Thymus (tissue), 11 donors: ENCODE measurements at regions not wholly inside any gene's neighbourhood (a gene's known extent, or its start where the extent isn't known, plus 50 kb on each side); places are given as distances from the start of the nearest gene placed in this dataset.

Experiments used
- DNase-seq, 9 donors: peaks; one replicate each; pipeline ENCODE4 v3.0.0-alpha.2; 2013; ENCODE audit warnings: low spot score in 9 of 9, low read depth in 6 of 9, missing footprints in 1 of 9
- H3K27ac ChIP-seq, 2 donors: one replicate each; pipeline ENCODE4 v1.5.1; 2013; ENCODE audit warnings: control low read depth in 1 of 2, low read depth in 1 of 2, low read length in 1 of 2, mild to moderate bottlenecking in 1 of 2, moderate library complexity in 1 of 2
- H3K27me3 ChIP-seq, 2 donors: one replicate each; pipeline ENCODE4 v1.5.1; 2013; ENCODE audit warnings: low read length in 1 of 2; ENCODE audit not compliant: control insufficient read depth in 2 of 2, insufficient read depth in 1 of 2
- H3K36me3 ChIP-seq, 2 donors: one replicate each; pipeline ENCODE4 v1.5.1; 2013; ENCODE audit warnings: low read length in 1 of 2, mild to moderate bottlenecking in 1 of 2, moderate library complexity in 1 of 2; ENCODE audit not compliant: control insufficient read depth in 2 of 2, insufficient read depth in 2 of 2
- H3K4me1 ChIP-seq, 2 donors: one replicate each; pipeline ENCODE4 v1.5.1; 2013; ENCODE audit warnings: low read length in 2 of 2; ENCODE audit not compliant: control insufficient read depth in 2 of 2, insufficient read depth in 2 of 2
- H3K4me3 ChIP-seq, 2 donors: one replicate each; pipeline ENCODE4 v1.5.1; 2013; ENCODE audit warnings: low read length in 2 of 2, control low read depth in 1 of 2, mild to moderate bottlenecking in 1 of 2
- H3K9me3 ChIP-seq, 2 donors: one replicate each; pipeline ENCODE4 v1.5.1; 2013; ENCODE audit warnings: low read length in 1 of 2, mild to moderate bottlenecking in 1 of 2; ENCODE audit not compliant: control insufficient read depth in 2 of 2, insufficient read depth in 1 of 2
- WGBS: extraction: QIAGEN DNeasy Blood & Tissue Kit; methylation state at CpG from one replicate; pipeline ENCODE4 v1.1.7; 2013; 5-methylcytosine and 5-hydroxymethylcytosine counted together
- donor health status: healthy.

DNA sequence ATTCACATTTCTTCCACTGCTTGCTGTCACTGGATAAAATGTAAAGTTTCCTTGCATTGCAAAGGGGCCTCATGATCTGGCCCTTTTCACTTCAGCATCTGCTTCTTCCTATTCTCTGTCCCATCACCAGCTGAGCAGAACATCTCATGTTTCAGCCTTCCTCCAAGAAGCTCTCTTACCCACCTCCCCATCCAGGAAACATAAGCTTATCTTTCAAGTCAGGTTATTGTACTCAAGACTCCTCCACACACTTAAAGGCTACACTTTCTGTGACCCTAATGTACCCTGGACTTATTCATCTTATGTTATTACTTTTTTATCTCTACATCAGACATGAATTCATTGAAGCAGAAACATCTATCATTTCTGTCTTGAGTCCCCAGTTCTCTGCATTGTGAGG lies 230.5 kb downstream of the PMAIP1 start:
- H3K9me3 ChIP-seq, result no peaks in the 10 kb centered on the region
- no peaks in the 10 kb centered on the region for H3K4me1 ChIP-seq
- H3K4me3 ChIP-seq, result no peak overlapping the region
- H3K36me3 ChIP-seq, result no peaks in the 10 kb centered on the region
- H3K27ac ChIP-seq, result no peak overlapping the region
- no peak for DNase-seq
- H3K27me3 ChIP-seq, result no peaks in the 10 kb centered on the region

DNA sequence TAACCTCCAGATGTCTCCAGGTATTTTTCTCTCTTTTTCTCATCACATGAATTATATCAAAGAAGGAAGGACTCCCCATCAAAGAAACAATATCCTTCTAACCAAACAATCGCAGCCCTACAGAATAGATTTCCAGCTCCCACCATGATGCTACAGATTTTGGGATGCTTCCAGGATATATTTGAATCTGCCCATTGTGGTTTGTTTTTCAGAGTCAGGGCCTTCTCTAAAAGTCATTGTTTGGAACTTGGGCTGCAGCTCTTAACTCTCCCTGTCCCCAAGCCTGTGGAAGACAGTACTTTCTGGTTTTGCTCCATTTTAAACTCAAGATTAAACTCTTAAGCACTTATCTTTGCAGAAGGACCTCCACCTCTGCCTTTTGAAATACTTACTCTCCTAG lies 223.2 kb downstream of the PMAIP1 start:
- DNase-seq, result no peak
- Histone ChIP-seq H3K9me3 (no peaks in the 10 kb centered on the region), H3K27me3 (no peaks in the 10 kb centered on the region), H3K36me3 (no peaks in the 10 kb centered on the region), H3K27ac (no peak overlapping the region), H3K4me1 (no peaks in the 10 kb centered on the region), H3K4me3 (no peak overlapping the region)
- WGBS, result 98% methylated on average over 1 of the region's 1 CpG

DNA sequence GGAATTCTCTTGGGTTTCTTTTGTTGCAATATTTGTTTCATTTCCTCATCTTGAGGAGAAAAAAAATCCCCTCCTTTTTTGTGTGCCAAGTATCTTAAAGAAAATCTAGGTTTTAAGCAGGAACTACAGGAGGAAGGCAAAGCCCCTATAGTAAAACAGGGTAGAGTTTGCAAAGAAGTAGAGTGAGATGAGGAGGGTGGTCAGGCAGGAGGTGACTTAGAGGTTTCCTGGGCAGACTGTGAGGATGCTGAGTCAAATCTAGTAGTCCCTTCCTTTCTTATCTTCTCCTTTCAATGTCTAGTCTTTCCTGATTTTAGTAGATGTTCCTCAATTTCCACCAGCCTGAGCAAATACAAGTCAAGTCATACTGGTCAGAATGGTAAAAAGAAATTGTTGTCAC lies 222.5 kb downstream of the PMAIP1 start:
- DNase-seq, result no peak
- Histone ChIP-seq H3K9me3 (no peaks in the 10 kb centered on the region), H3K4me1 (no peaks in the 10 kb centered on the region), H3K27me3 (no peaks in the 10 kb centered on the region), H3K36me3 (no peaks in the 10 kb centered on the region), H3K4me3 (no peak overlapping the region), H3K27ac (no peak overlapping the region)

DNA sequence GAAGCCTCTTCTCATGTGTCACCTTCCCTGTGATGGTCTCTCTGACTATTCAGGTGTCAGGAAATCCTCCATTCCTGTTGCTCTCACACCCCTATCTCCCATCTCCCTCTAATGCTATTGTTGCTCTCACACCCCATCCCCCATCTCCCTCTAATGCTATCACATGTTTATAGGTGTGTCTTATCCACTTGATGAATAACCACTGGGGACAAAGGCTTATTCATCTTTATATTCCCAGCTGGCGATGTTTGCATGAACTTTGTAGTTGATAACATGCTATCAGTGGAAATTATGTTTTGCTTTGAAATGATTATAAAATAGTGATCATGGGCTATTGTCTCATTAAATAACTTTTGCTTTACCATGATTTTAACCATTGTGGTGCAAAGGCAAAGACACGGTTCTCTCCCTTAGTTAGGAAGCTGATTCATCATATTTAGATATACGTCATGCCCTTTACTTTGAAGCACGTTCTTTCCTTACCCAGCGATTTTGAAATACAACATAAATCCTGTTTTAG lies 220.5 kb downstream of the PMAIP1 start:
- WGBS, result 97% methylated on average over 5 of the region's 5 CpGs
- H3K4me3 ChIP-seq, result no peak overlapping the region
- no peaks in the 10 kb centered on the region for H3K4me1 ChIP-seq
- DNase-seq, result no peak
- H3K27me3 ChIP-seq, result no peaks in the 10 kb centered on the region
- no peak overlapping the region for H3K27ac ChIP-seq
- H3K9me3 ChIP-seq, result no peaks in the 10 kb centered on the region
- H3K36me3 ChIP-seq, result no peaks in the 10 kb centered on the region

DNA sequence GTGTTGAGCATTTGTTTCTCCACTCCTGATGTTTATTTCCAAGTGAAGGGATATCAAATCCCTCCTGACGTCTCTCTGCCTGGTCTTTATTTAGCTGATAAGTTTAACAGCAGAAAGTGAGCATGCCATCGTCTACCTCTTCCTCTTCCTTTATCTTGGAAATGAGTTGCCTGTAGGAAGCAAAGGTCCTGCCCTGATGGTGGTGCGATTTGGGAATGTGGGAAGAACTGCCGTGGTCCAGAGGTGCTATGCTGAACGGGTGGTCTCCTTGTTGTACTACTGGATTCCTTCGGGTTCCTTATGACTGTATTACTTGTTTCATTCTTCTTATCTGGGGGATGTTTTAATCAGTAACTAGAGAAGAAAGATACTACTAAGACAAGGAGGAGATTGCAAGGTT lies 217.5 kb downstream of the PMAIP1 start:
- Histone ChIP-seq H3K27me3 (no peaks in the 10 kb centered on the region), H3K27ac (no peak overlapping the region), H3K4me3 (no peak overlapping the region), H3K4me1 (no peaks in the 10 kb centered on the region), H3K36me3 (no peaks in the 10 kb centered on the region), H3K9me3 (no peaks in the 10 kb centered on the region)
- 86% methylated on average over 6 of the region's 6 CpGs for WGBS
- DNase-seq, result no peak

DNA sequence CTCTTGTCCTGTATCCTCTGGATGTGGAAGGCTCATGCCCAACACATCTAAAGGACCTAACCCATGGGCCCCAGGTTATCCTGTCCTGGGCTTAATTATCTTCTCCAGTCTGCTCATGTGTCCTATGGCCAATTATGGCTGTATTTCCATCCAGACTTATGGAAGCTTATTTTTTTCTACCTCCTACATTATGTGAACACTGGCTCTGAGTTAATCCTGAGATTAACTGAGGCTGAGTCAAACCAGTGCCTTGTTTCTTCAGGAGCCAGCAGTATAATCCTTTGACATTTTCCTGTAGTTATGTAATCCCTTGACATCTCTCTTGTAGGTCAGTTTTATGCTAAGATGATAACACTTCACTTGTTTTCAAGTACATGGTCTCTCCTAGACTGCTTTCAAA lies 213.6 kb downstream of the PMAIP1 start:
- H3K4me1 ChIP-seq, result no peaks in the 10 kb centered on the region
- H3K27ac ChIP-seq, result no peak overlapping the region
- no peak for DNase-seq
- H3K36me3 ChIP-seq, result no peaks in the 10 kb centered on the region
- no peaks in the 10 kb centered on the region for H3K27me3 ChIP-seq
- no peak overlapping the region for H3K4me3 ChIP-seq
- no peaks in the 10 kb centered on the region for H3K9me3 ChIP-seq

DNA sequence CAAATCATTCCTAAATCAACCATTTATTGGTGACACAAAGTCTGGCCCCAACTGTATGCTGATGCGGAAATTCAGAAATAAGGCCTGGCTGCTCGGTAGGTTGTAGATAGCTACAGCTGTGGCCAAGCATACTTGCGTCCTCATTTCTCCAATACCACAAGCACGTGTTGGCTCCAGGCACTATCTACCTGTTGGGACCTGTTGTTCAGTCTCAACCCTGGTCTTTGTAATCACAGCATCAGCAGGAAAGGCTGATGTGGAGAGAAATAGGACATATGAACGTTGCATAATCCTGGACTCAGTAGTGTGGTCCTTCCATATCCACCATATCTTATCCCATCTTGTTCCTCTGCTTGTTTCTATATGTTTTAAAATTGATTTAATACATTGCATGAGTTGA lies 212.6 kb downstream of the PMAIP1 start:
- no peaks in the 10 kb centered on the region for H3K27me3 ChIP-seq
- H3K4me3 ChIP-seq, result no peak overlapping the region
- 96% methylated on average over 5 of the region's 5 CpGs for WGBS
- no peak for DNase-seq
- no peaks in the 10 kb centered on the region for H3K9me3 ChIP-seq
- no peaks in the 10 kb centered on the region for H3K4me1 ChIP-seq
- no peak overlapping the region for H3K27ac ChIP-seq
- no peaks in the 10 kb centered on the region for H3K36me3 ChIP-seq

DNA sequence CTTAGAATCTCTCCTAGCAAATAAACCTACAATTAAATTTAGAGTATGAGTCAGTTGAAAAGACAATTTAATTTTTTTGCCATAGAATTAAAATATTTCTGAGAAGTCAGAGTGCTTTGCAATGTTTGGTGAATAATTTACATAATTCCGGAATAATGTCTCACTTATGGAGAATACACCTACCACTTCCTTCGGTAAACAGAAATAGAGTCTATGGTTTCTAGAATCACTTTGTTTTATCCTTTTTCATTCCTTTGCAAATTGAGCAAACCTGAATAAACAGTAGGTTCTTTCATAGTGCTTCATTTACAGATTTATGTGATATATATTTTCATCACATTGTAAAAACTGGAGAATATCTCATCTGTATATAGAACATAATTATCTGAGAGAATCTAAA lies 211.7 kb downstream of the PMAIP1 start:
- Histone ChIP-seq H3K27ac (no peak overlapping the region), H3K9me3 (no peaks in the 10 kb centered on the region), H3K4me1 (no peaks in the 10 kb centered on the region), H3K4me3 (no peak overlapping the region), H3K27me3 (no peaks in the 10 kb centered on the region), H3K36me3 (no peaks in the 10 kb centered on the region)
- DNase-seq, result no peak
- WGBS, result 97% methylated on average over 2 of the region's 2 CpGs

DNA sequence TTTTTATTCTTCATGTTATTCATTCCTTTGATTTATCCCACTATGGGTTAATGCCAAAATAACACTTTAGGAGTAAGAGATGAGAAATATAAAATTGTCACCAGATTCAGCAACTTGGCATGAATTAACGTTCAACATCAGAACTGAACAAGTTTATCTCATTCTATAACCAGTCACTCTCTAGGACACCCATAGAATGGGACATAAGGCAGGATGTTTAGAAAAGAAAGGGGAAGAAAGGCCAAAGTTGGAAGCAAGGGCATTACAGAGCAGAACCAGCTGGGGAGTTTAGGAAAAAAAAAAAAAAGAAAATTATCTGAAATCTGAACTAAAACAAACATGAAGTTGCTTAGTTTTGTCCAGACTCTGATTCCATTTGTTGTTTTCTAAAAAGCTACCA lies 211.0 kb downstream of the PMAIP1 start:
- Histone ChIP-seq H3K4me1 (no peaks in the 10 kb centered on the region), H3K9me3 (no peaks in the 10 kb centered on the region), H3K36me3 (no peaks in the 10 kb centered on the region), H3K4me3 (no peak overlapping the region), H3K27ac (no peak overlapping the region), H3K27me3 (no peaks in the 10 kb centered on the region)
- no peak for DNase-seq
- 94% methylated on average over 1 of the region's 1 CpG for WGBS

DNA sequence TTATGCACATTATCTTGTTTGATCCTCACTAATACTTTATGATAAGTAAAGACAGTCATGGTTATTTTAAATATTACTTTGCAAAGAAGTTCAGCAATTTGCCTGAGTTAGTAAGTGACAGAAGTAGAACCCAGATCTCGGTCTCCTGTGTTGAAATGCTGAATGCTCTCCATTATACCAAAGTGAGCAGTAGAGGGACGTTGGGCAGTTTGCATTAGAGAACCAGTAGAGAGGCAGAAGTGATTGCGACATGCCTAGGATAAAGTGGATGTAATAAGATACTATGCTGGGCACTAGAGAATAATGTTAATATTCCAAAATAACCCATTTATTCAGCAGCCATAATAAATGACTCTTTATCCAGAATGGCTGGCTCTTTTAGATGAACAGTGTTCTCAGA lies 201.0 kb downstream of the PMAIP1 start:
- H3K4me3 ChIP-seq, result no peak overlapping the region
- no peaks in the 10 kb centered on the region for H3K4me1 ChIP-seq
- H3K27me3 ChIP-seq, result no peaks in the 10 kb centered on the region
- WGBS, result 92% methylated on average over 3 of the region's 3 CpGs
- no peaks in the 10 kb centered on the region for H3K36me3 ChIP-seq
- no peak for DNase-seq
- no peak overlapping the region for H3K27ac ChIP-seq
- no peaks in the 10 kb centered on the region for H3K9me3 ChIP-seq
